Erythroblast (primary cell): ENCODE measurements at regions not wholly inside any gene's neighbourhood (a gene's known extent, or its start where the extent isn't known, plus 50 kb on each side); places are given as distances from the start of the nearest gene placed in this dataset.
A peak's percentile ranks its signal among the peaks of the same experiment; 100 is the strongest.

ENCODE experiments used
- DNase-seq, 2 experiments: peaks; one replicate each; lab custom pipeline; 2025; lab: John Stamatoyannopoulos, UW
- GATA1 ChIP-seq: IDR thresholded peaks from 2 replicates; pipeline ENCODE4 v1.6.1; 2011; ENCODE audit warnings: low read depth, mild to moderate bottlenecking, control low read depth, low read length, moderate library complexity
- POLR2A ChIP-seq: IDR thresholded peaks from 2 replicates; pipeline ENCODE4 v1.6.1; 2011; ENCODE audit warnings: mild to moderate bottlenecking, low read length

DNA sequence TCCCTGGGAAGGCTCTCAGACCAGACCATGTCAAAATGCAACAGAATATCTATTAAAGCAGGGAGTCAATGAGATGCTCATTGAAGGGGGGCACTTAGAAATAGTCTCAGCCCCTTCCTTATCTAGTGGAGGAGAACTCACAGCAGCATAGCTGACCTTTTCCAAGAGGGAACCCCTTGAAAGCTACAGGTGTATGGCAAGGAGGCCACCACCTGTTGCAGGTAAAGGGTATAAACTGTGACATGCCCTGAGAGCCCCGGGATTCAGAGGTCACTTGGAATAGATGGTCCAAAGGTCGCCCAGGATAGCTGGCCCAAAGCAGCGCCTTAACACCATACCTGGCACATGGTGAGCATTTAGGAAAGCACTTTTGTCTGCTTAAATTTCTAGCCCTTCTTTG, 120.2 kb upstream of the RPL38 start:
- DNase-seq = no peak
- TF ChIP-seq POLR2A (no peak), GATA1 (no peak)

DNA sequence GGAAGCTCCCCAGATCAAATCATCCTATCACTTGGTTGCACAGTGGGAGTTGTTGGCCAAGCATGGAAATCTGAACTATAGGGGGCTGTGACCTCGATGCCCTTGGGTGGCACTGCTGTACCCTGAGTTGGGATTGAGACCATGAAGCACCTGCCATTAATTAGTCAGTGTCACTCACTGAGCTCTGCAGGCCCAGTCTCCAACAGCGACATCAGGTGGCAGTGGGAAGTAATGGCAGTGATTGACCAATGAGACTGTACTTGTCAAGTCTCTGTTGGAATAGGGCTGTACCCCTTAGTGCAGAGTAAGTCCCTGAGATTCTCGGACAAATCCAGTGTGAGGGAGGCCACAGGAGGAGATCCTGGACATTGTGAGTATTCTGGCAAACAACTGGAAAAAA, 118.0 kb upstream of the RPL38 start:
- DNase-seq = peak; percentile 34 to 35
- no peak for TF ChIP-seq POLR2A
- no peak for TF ChIP-seq GATA1

DNA sequence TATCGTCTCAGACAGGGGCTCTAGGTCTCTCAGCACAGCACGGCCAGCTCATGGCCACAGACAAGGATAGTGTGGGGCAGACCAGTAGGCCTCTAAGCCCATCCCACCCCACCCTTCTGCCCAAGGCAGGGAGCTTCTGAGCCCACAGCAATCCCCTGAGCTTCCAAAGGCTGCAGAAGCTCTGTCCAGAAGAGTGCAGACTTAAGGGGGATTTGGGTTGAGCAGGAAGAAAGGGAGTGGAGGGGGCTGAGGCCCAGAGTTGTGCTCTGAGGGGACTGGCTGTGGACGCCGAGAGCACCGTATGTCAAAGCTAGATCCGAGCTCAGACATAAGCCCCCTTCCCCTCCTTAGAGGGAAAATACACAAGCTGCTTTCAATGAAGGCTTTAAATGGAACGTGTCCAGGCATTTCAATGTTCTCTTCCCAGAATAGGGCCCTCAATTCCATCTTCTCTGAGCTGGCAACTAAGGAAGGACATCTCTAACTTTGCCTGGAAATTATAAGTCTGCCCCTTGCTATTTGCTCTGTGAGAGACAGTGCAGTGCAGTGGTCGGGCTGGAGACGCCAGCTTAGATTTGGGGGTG, 116.4 kb upstream of the RPL38 start:
- TF ChIP-seq POLR2A (no peak), GATA1 (no peak)
- DNase-seq = no peak

DNA sequence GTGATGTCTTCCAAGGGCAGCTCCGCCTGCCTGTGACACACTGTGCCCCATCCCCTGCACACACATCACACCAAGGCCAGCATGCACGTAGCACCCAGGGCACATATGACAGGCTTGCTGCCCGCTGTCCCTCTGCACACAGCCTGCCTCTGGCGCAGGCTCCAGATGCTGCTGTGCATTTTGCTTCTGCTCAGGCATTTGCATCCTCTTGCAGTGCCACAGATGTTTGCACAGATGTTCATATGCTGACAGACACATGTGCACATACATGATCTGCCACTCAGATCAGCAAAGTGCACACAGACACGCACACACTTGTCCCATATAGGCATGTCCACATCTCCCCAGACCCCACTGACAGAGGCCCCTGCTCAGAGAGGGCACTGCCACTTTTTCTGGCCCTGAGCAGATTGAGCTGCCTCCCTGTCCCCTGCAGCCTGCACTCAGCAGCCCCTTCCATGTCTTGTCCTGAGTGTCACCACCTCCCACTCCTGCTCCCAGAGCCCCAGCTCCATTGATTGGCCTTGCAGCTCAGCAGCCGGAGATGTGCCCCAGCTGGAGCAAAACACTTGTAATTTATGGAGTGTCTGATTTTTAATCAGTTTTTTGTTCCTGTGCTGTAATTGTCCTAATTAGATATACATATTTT, 115.1 kb upstream of the RPL38 start:
- no peak for TF ChIP-seq GATA1
- TF ChIP-seq POLR2A = no peak
- no peak for DNase-seq

DNA sequence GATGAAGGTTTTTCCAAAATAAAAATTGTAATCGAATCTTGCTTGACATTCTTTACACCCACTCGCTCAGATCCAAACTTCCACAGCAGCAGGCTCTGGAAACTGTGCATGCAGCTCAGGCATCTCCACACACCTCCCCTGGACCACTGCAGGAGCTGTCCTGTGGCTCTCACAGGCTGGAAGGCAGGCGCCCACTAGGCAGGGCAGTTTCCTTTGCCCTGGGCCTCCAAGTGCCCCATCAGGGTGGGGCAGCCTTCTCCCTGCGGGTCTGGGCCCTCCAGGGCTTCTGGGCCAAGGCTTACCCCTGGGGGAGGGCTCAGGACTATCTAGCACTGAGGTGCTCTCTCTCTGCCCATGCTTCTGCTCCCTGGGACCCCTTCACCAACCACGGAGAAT, 114.5 kb upstream of the RPL38 start:
- TF ChIP-seq POLR2A = no peak
- no peak for TF ChIP-seq GATA1
- DNase-seq = no peak

DNA sequence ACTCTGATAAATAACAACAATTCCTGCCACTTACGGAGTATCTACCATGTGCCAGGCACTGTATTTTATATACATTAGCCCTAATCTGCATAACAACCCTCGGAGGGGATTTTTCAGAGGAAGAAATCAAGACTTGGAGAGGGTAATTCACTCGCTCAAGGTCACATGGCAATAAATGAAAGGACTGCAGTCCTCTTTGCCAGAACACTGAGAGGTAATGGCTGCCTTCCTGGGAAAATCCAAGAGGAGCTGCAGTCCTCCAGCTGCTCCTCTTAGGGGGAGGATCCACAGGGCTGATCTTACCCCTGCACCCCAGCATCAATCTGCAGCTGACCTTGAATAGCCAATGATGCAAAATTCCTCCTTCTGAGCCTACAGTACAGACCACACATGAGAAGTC, 114.1 kb upstream of the RPL38 start:
- DNase-seq = no peak
- TF ChIP-seq POLR2A = no peak
- no peak for TF ChIP-seq GATA1

DNA sequence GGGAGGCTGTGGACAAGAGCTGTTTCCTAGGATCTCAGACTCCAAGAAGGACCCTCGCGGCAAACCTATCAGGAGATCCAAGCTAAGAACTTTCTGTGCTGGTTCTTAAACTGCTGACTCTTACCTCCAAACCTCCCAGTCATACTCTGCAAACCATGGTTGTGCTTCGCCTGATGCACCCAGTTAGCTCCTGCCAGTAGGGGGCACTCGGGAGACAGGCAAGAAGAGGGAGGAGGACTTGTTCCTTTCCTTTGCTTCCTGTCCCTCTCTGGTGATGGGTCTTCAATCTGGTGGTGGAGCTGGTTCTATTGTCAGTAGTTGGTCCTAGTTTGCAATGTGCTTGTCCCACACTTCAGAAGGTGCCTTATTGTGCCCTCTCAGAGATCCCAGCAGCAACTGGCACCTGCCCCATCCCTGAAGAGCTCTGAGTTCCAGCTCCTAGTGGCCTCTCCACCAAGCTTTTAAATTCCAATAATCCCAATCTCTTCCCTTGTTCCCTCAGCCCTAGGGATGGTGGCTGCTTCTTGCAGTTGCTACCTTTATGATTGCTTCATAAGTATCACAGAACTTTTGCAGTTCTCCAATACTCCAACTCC, 113.5 kb upstream of the RPL38 start:
- DNase-seq = peak; percentile 64 to 77
- TF ChIP-seq GATA1 (no peak), POLR2A (no peak)

DNA sequence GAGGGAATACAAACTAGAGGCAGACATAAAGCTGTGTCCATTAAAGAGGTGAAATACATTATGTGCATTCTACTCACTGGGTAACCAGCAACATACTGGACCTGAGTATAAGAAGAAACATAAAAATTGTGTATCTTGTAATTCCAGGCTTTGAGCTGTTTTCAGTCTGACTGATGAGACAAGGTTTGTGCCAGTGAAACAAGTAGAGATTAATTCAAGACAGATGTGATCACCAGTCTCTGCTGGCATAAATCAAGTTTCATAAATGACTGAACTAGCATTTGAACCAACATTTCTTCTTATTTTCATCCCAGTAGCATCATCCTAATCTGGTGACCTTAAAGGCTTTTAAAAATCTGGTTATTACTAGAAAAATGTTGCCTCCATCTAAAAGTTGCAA, 108.8 kb upstream of the RPL38 start:
- DNase-seq = no peak
- TF ChIP-seq POLR2A = no peak
- no peak for TF ChIP-seq GATA1

DNA sequence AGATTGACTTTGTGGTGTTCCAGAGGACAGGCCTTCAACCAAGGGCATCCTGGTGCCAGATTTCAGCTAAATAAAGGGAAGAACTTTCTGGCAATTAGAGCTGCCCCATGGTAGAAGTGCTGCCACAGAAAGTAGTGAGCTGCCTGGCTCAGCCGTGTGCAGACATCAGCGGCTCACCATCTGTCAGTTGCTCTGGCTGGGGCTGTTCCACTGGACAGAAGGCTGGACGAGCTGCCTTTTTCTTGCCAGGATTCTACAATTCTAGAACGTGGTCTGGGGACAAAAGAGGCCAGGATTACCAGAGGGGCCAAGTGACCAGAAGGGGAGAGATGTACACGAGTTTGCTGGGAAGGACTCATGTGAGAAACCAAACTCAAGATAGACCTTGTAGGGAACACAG, 107.0 kb upstream of the RPL38 start:
- TF ChIP-seq GATA1 = no peak
- no peak for TF ChIP-seq POLR2A
- no peak for DNase-seq

DNA sequence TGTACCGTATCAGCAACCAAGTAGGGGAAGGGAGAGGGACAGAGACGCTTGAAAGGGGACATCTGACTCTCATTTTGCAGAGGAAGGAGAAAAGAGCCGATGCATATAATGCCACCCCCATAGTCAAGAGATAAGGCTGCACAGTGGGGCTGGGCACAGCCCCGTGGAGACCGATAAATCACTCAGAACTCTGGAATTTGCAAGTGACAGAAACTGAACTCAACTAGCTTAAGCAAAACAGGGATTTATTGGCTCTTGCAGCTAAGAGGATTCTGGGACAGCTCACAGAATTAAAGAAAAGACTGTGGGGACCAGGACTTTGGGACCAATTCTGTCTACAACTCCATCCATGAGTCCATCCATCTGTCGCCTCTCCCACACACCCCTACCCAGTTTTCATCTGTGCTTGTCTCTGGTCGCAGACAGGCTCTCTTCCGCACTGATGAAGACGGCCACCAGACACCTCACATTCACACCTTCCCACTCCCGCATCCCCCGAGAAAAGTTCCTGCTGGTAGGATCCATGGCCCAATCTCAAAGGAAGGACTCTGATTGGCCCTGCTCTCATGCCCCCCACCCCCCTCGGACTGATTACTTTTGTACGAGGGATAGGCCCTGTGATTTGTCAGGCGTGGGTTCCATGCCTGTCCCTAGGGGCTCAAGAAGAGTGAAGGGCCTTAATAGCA, 105.9 kb upstream of the RPL38 start:
- no peak for DNase-seq
- TF ChIP-seq GATA1 (no peak), POLR2A (no peak)

DNA sequence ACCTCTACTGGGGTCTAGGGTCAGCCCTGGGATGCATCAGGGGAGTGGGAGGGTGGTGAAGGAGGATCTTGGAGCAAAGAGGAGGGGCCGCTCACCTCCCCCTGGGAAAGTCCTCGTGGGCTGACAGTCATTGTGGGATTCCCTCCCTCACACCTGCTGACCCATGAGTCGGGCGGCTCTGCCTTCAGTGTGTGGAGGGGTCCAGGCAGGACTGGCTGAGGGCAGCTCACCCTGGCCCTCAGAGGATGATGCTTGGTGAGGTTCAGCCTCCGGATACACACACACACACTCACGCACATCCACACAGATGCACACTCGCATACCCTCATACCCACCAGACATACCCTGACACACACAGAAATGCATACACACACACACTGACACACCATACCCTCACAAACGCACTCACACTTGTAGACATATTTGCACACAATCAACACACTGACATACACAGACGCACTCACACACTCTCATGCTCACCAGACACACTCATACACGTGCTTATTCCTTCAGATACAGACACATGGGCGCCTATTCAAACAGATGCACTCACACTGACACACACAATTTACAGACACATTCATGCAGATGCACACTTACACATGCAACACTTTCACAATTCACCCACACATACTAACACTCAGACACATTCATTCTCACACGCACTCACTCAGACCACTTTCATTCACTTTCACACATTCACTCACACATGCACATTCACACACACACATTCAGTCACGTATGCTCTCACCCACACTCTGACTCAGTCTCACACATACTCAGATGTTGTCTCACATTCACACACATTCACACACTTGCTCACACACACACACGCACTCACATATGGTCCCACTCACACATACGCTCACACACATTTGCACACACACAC, 105.1 kb upstream of the RPL38 start:
- no peak for DNase-seq
- TF ChIP-seq GATA1 (no peak), POLR2A (no peak)

DNA sequence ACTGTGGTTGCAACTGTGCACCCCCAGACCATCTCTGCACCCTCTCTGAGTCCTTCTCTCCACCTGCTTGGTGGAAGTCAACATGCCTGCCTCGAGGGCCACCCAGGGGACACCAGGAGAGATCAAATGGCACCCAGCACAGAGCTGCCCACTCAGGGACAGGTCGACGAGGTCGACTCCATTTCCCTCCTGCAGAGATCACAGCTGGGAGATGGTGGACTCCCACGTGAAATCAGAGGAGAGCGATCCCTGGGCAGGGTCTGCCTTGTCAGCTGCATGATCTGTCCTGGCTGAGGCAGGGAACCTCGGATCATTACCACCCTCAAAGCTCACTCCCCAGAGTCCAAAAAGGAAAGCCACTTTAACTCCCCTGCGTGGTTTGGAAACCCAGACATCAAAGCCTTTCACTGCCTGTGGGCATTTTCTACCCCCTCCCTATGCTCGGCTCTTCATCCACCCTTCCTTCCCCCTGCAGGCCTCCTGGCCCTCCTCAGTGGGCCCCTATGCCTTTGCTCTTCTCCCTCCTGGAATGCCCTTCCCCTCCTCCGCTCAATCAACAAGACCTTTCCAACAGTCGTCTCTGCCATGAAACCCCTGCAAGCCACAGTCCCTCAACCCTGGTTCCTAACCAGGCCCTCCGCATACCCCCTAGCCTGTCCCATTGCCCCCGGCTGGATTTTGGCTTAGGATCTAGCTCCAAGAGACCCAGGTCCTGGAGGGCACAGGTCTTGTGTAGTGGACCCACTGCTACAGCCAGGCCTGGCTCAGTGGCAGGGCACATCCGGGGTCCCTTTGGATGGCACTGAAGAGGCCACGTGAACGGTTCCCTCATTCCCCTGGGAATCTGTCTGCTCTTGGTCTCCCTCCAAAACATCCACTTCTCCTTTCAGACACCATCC, 103.8 kb upstream of the RPL38 start:
- DNase-seq = no peak
- TF ChIP-seq GATA1 = no peak
- TF ChIP-seq POLR2A = no peak

DNA sequence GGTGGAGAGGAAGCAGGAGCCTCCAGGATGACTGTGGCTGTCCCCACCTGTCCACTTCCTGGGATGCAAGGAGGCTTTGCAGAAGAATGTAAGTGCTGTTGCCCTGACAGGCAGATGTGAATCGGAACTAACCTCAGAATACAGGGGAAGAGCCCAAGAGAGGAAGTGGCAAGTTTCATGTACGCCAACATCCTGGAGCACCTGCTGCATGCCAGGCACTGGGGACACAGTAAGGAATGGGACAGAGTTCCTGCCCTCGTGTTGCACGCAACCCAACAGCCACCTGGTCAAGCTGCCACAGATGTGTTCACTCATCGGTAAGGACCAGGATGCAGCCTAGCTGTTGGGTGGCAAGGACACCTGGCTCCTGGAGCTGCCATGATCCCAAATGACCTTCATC, 98.6 kb upstream of the RPL38 start:
- TF ChIP-seq POLR2A (no peak), GATA1 (no peak)
- DNase-seq = no peak
